ENCODE measurements at regions not wholly inside any gene's neighbourhood (a gene's known extent, or its start where the extent isn't known, plus 50 kb on each side); places are given as distances from the start of the nearest gene placed in this dataset.

DNA sequence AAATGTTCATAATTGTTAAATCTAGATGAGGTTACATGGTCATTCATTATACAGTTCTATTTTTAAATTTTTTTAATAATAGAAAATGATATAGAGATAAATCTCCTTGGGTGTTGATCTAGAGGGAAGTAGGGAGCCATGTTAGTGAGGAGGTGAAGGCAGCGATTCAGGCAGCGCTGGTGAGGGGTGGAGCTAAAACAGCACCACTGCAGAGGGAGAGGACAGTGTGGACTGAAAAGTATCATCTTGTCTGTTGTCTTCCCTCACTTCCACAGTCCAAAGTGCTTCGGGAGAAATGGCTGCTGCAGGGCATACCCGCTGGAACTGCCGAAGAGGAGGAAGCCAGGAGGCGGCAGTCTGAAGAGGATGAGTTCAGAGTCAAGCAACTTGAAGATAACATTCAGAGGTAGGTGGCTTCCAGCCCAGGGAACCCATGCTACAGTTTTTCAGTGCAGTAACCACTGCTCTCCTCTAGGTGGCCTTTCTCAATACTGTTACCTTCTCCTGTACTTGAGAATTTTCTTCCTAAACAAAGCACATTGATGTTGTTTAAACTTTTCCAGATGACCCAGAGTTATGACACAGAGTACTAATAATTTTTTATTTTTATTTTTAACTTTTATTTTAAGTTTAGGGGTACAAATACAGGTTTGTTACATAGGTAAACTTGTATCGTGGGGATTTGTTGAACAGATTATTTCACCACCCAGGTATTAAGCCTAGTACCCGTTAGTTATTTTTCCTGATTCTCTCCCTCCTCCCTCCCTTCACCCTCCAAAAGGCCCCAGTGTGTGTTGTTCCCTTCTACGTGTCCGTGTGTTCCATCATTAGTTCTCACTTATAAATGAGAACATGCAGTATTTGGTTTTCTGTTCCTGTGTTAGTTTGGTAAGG lies 100.5 kb downstream of the PALM2AKAP2 start:
- Histone ChIP-seq H3K9me1 (replicated peaks; ENCODE audit: control insufficient read depth, extremely low read depth, insufficient read depth, low read length) (no peaks in the 10 kb centered on the region), H3K4me3 (replicated peaks in 1 of 3; ENCODE audit: insufficient read depth in 1 of 3, low read depth in 1 of 3, low read length in 3 of 3) (no peak overlapping the region), H3K9ac (replicated peaks; ENCODE audit: extremely low read depth, insufficient read depth, low read length) (no peak overlapping the region), H3K4me2 (ENCODE audit: insufficient read depth, low read length) (no peak overlapping the region), H3K9me3 (replicated peaks; ENCODE audit: control insufficient read depth, insufficient read depth, low read length) (no peaks in the 10 kb centered on the region), H2AFZ (ENCODE audit: low read depth, low read length) (no peak overlapping the region), H3K4me1 (ENCODE audit: control insufficient read depth, extremely low read depth, insufficient read depth, low read length) (no peaks in the 10 kb centered on the region), H3K27ac (ENCODE audit: insufficient read depth, low read depth, low read length) (no peak overlapping the region), H3K79me2 (ENCODE audit: control insufficient read depth, insufficient read depth, low read length) (no peaks in the 10 kb centered on the region), H3K36me3 (ENCODE audit: control insufficient read depth in 2 of 2, extremely low read depth in 1 of 2, insufficient read depth in 2 of 2, low read length in 2 of 2) (no peaks in the 10 kb centered on the region), H4K20me1 (replicated peaks; ENCODE audit: control insufficient read depth, extremely low read depth, insufficient read depth, low read length) (no peaks in the 10 kb centered on the region), H3K27me3 (ENCODE audit: control insufficient read depth in 2 of 2, insufficient read depth in 2 of 2, low read length in 2 of 2) (peaks cover 4 to 10% of the 10 kb centered on the region in 2 experiments)
- POLR2A ChIA-PET: no interaction called here
- DNase-seq (ENCODE audit: low read depth, low spot score) (peak; percentile 49), FAIRE-seq (peak; percentile 78)
- dilution Hi-C loops (cut with MboI; ENCODE audit: extremely low pct_ligation_motif_present, low sequenced_read_pairs) (no loop called here), intact Hi-C loops (cut with micrococcal nuclease) (loop anchor here (2.0 to 10.0 kb wide), 2 partner anchors 336 to 744 kb away; no protein-coding TSS in a partner anchor)
- BruUV-seq (replicated peaks): no TSS peak
- CTCF ChIA-PET: interaction anchor here (0.7 to 1.5 kb wide), 4 partner anchors 21 to 337 kb away, joined by 3 read pairs; no protein-coding TSS in a partner anchor
- no peak for TF ChIP-seq EZH2 (IDR thresholded peaks at IDR 0.05; ENCODE audit: borderline replicate concordance, low read depth, low read length, severe bottlenecking)
- TF ChIP-seq, protein P1, sequence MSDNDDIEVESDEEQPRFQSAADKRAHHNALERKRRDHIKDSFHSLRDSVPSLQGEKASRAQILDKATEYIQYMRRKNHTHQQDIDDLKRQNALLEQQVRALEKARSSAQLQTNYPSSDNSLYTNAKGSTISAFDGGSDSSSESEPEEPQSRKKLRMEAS (IDR thresholded peaks at IDR 0.05; ENCODE audit: insufficient read depth, insufficient read length): no peak
- TF ChIP-seq, protein P2, sequence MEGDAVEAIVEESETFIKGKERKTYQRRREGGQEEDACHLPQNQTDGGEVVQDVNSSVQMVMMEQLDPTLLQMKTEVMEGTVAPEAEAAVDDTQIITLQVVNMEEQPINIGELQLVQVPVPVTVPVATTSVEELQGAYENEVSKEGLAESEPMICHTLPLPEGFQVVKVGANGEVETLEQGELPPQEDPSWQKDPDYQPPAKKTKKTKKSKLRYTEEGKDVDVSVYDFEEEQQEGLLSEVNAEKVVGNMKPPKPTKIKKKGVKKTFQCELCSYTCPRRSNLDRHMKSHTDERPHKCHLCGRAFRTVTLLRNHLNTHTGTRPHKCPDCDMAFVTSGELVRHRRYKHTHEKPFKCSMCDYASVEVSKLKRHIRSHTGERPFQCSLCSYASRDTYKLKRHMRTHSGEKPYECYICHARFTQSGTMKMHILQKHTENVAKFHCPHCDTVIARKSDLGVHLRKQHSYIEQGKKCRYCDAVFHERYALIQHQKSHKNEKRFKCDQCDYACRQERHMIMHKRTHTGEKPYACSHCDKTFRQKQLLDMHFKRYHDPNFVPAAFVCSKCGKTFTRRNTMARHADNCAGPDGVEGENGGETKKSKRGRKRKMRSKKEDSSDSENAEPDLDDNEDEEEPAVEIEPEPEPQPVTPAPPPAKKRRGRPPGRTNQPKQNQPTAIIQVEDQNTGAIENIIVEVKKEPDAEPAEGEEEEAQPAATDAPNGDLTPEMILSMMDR (IDR thresholded peaks at IDR 0.05; ENCODE audit: extremely low read depth in 1 of 2, insufficient read depth in 1 of 2, low read depth in 1 of 2, low read length in 2 of 2): peak; percentile 55 to 74
- TF ChIP-seq GATA2 (IDR thresholded peaks at IDR 0.05; ENCODE audit: insufficient read depth, insufficient read length, low read depth, low read length): no peak
- TF ChIP-seq MYC (IDR thresholded peaks at IDR 0.05; ENCODE audit: low read depth, low read length): no peak
- TF ChIP-seq FOS (IDR thresholded peaks at IDR 0.05; ENCODE audit: borderline replicate concordance, insufficient read depth, low read length): no peak
- no peak for TF ChIP-seq JUN (IDR thresholded peaks at IDR 0.05; ENCODE audit: borderline replicate concordance, insufficient read depth, insufficient read length, low read depth)
- TF ChIP-seq POLR2A (IDR thresholded peaks at IDR 0.05; ENCODE audit: low read depth, low read length): no peak

All from endothelial cell of umbilical vein (primary cell).